AML-193 (cell line): ENCODE measurements at regions not wholly inside any gene's neighbourhood (a gene's known extent, or its start where the extent isn't known, plus 50 kb on each side); places are given as distances from the start of the nearest gene placed in this dataset.
"Not testable (repeated sequence)": the region's sequence is repeated elsewhere in the genome, so short reads cannot be mapped to it uniquely, and the experiment has no call there.

ENCODE experiments used
- DNase-seq, 2 experiments: peaks; one replicate each; lab custom pipeline; 2025; lab: John Stamatoyannopoulos, UW

DNA sequence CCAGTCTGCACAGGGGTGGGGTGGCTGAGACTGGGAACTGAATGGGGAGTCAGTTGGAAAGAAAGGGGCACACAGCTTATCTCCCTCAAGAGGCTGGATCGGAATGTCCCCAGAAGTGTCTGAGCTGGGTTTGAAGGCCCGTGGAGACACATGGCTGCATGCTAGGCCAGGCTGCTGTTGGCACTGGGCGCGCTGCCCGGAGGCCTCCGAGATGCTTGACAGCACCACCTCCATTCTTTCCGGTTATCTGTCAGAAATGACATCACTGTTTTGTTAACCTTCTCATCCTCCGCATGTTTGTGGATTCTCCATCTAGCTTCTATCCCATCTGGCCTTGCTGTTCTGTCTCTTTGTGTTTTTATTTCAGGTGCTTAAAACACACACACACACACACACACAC is 85.5 kb downstream of the APIP start:
- DNase-seq, result no peak

DNA sequence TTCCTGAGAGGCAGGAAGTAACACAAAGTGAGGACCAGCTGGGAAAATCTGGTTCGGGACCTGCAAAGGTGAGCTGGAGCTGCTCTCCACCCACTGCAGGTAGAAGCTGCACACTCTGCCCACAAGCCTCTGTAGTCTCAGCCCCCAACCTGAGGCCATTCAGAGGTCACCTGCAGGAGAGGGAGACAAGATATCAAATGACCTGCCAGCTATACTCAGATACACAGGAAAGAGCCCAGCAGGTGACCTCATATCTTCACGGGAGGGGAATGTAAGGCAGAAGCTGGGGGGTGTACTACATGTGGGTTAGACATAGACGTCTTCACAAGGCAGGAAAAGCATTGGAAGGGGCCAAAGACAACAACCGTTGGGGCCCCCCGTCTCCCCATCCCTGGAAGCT is 86.1 kb downstream of the APIP start:
- no peak for DNase-seq

DNA sequence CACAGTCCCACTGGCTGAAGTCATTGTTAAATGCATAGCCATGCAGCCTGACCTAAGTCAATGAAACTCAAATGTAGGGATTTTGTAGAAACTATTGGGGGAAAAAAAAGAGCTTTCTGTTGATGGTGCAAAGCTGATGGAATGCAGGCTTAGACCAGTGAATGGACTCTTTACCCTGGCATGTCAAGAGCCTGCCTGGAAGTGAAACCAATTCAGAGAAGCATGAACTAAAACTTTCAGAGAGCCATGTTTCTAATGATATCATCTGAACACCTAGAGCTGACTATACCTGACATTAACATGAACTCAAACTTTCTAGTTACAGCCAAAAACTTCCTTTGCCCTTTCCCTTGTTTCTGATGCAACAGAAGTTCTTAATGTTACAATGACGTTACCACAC is 89.0 kb downstream of the APIP start:
- DNase-seq, result no peak

DNA sequence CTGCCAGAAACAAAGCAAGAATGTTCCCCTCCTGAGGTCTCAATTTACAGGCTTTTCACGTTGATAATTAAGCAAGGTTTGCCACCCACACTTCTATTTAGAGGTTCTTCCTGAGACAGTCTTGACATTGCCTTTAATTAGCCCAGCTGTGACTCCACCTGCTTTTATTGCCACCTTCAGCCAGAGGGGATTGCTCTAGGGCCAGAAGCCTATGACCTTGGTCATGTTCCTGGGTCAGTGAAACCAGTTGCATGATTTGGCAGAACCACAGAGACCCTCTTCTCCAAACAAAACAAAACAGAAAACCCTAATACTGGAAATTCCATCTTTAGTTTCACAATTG is 89.8 kb downstream of the APIP start:
- no peak for DNase-seq

DNA sequence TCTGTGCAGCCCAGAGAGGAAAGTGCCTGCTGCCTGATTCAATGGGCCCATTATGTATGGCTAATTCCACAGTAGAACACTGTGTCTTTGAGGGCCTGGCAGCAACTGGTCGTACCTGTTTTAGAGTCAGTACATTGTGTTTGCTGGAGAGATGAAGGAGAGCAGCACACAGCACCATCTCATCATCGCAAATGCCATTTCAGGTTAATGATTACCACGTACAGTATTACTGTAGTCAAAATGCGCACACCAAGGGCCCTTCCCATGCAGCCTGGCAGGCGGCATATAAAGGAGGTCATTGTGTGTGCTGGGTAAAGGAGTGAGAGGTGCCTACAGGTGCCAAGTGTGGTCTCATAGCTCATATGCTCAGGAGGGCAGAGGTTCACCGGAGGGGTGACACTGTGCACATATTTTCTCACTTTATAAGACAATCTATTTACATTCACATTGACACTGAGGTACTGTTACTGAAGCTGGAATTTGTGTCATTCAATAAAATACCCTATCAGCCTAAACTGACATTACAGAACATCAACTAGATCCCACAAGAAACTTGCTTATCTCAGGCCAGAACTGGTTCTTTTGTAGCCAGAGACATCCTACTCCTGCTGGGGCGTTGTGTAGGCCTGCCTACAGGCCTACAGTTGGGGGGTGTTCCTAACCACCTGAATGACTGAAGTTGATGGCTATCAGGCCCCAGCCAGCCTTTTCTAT is 90.4 kb downstream of the APIP start:
- DNase-seq, result no peak

DNA sequence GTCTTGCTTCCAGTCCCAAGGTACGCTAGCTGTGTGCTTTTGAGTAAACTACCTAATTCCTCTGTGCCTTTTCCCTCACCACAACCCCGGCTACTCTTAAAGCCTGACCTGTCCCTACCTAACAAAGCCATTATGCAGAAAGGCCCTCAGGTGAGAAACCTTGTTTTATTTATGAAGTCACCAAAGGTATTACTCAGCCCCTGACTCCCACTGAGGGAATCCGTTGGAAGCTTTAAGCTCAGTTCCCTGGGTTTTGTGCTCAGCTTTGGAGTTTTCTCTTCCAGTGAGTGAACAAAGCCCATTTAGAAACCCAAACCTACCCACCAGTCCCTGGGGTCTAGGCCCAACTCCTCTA is 90.9 kb downstream of the APIP start:
- no peak for DNase-seq

DNA sequence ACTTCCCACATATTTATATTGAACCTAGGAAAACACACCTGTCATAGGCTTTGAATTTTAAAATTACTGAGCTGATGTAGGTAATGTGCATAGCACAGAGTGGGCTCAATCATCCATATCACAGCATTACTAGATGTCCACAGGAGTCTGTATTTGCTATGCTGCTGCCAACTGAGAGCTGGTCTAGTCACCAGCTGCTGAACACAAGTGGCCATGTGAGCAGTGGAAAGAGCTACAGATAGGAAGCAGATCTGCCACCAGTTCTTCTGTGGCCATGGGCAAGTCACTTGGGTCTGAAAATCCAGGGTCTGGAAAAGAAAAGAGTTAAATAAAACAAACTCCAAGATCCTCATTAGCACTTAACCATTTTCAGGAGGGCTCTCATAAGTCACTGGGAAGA is 91.8 kb downstream of the APIP start:
- DNase-seq, result no peak

DNA sequence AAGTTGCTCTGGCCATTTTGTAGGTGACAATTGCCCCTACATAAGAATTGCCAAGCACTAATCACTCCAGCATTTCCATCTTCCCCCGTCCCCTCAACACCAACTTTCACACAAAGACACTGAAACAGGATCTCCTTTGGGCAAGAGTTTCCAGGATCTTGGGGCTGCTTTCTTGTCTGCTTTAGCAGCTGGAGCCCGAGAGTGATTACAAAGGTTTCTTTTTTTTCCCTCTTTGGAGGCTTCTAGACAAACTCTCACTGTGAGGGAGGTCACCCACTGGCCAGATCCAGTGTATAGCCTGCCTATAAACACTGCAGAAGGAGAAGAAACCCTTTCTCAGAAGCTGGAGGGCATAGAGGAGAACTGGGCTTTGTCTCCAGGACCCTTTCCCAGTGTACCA is 92.5 kb downstream of the APIP start:
- no peak for DNase-seq

DNA sequence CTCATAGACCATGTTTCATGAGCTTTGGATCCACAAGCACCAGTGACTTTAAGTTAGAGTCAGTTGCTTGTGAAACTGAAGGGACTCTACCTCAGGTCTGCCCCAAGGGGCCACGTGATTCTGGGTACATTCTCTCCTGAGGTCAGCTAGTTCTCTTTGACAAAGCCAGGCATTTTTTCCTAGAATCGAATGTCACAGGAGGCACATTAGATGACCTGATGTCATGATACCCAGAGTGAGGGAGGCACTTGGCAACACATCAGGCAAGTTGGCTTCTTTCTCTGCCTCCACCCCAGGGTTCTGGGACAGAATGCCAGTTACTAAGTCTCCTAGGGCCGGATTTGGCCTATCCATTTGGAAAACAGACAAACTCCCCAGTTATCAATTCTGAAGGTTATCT is 93.0 kb downstream of the APIP start:
- no peak for DNase-seq

DNA sequence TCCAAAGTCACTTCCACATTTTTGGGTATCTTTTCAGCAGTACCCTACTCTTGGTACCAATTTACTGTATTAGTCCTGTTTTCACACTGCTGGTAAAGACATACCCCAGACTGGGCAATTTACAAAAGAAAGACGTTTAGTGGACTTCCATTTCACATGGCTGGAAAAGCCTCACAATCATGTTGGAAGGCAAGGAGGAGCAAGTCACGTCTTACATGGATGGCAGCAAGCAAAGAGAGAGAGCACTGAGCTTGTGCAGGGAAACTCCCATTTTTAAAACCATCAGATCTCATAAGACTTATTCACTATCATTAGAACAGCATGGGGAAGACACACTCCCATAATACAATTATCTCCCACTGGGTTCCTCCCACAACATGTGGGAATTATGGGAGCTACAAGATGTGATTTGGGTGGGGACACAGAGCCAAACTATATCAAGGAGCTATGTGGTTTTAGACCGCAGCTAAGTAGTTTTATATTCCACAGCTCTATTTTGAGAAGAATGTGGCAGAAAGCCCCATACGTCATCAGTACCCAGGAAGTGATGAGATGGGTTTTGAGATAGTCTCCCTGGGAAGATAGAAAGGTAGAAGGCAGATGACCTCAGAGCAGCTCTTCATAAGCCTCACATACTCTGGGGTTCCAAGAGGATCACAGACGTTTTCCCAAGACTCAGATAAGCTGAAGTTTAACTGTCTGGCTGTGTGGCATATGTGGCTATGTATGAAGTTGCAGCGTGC is 96.3 kb downstream of the APIP start:
- DNase-seq, result no peak

DNA sequence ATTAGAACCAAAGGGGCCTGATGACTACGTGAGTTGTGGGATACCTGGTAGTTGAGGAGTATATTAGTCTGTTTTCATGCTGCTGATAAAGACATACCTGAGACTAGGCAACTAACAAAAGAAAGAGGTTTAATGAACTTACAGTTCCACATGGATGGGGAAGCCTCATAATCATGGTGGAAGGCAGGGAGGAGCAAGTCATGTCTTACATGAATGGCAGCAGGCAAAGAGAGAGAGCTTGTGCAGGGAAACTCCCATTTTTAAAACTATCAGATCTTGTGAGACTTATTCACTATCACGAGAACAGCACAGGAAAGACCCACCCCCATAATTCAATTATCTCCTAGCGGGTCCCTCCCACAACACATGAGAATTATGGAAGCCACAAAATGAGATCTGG is 98.4 kb downstream of the APIP start:
- DNase-seq, result not testable (repeated sequence)

DNA sequence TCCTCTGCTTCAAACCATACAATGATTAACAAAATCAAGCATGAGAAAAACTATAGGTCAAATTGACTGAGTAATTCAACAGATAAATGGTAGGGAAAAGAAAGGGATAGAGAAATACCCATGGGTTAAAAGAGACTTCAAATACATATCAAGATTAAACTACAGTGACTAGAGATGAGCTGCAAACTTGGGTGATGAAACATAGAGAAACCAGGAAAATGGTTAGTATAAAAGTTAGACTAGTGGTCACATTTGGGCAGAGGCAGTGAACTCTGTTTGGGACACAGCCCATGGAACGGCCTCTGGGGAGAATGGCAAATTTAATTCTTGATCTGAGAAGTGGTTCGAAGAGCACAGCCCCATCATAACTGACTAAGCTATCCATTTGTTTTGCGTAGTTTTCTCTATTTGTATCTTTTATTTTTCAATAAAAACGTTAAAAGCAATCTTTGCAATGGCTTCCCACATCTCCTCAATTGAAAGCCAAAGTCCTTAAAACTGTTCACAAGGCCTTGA is 99.4 kb downstream of the APIP start:
- DNase-seq, result no peak

DNA sequence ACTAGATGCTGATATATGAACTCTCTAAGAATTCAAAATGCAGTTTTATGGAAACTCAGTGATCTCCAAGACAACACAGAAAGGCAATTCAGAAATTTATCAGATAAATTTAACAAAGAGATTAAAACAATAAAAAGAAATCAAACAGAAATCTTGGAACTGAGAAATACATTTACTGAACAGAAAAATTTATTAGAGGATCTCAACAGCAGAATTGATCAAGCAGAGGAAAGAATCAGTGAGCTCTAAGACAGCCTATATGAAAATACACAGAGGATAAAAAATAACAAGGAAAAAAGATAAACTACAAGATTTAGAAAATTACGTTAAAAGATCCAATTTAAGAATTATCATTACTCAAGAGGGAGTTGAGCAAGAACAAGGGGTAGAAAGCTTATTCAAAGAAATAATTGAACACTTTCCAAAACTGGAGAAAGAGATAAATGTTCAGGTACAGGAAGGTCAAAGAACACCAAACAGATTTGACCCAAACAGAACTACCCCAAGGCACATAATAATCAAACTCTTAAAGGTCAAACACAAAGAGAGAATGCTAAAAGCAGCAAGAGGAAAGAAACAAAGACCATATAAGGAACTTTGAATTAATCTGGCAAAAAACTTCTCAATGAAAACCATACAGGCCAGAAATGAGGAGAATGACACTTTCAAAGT is 103.1 kb downstream of the APIP start:
- DNase-seq, result no peak

DNA sequence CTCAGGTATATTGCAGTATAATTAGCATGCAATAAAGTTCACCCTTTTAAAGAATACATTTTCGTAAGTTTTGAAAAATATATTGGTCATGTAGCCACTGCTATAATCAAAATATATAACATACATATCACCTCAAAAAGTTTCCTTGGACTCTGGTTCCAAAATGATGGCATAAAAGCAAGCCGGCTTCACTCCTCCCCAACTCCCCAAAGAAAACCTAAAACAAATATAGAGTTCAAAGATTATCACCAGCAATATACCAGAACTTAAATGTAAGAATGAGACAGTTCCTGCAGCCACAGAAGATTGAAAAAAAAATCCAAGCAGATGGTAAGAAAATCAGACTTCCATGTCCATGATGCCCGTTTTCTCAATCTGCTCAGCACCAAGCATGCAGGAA is 104.3 kb downstream of the APIP start:
- no peak for DNase-seq

DNA sequence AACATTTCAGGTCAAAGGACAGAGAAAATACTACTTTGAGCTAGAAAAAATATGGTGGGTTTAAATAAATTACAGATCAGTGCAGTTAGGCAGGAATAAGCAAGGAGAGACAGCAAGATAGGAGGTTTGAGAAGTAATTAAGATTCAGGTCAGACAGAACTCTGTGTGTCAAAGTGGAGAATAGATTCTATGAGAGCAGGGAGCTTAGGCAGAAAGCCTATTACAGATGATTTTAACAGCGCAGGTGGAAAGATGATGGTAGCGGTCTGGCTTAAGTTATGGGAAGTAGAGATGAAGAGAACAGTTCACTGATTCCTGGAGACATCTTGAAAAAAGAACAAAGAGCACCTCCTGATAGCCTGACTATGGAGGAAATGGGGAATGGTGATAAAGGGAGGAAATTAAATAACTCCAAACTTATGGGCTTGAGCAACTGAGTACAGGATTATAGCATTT is 106.0 kb downstream of the APIP start:
- no peak for DNase-seq

DNA sequence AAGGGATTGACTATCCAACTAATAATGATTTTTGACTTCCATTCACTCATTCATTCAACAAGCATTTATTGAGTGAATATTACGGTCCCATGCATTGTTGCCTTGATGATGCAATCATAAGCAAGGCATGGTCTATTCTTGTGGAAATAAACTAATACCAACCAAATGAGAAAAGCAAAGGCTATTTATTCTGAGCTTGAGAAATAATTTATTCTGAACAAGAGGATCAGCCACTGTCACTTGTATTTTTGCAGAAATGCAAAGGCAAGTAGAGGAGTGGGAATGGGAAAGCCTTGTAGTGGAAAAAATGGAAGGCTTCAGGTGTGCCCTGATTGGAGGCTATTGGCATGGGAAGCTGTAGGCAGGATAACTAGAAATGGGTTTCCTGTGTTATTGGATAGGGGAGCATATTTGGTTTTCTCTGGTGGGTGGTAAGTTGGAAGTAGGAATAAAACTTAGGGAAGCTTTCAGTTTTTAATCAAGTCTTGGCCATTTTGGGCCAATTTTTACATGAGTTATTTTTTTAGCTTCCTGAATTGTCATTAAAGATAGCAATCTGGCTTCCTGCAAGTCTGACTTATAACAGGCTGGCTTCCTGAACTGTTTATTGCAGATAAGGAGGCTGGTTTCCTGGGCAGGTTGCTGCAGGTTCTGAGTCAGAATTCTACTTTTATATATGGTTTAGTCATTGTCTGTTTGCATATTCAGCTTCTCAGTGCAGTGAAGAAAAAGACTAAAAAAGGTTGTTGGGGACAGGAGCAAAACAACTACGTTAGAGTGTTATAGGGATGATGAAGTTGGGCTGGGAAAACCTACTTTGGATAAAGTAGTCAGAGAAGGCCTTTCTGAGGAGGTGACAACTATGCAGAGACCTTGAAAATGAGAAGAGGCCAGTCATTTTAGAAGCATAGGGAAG is 106.7 kb downstream of the APIP start:
- peak in 1 of 2 experiments; percentile 7 for DNase-seq

DNA sequence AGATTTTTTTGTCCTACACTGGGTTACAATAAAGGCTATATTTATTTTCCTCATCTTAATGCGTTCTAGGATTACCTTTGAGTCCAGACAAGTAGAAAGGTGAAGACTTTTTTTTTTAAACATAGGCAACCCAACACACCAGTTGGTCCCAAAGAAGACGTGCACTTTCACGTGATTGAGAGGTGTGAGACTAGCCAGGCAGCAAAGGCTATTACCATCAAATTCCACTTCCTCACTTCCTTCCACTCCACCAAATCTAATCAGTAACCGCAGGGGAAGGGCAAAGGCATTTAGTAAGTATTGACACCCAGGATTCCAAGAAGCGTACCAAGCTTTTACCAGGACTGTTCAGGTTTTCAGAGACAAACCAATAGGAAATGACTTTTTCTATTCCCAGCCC is 109.3 kb downstream of the APIP start:
- DNase-seq, result no peak

DNA sequence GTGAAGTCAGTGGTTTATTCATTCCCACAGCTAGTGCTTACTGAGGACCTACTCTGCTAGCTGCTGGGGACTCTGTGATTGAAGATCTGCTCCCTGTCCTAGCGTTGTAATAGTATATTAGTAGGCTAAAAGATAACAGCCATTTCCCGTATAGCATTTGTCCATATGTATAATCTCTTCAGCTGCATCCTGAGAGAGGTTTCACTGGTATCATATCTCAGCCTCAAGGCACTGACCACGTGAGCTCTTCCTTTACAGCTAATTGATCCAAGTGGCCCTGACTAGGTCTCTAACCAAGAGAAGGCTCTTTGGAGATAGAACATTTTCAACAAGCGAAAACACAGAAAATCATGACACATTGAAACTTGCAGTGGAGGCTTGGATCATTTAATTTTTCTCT is 110.2 kb downstream of the APIP start:
- DNase-seq, result no peak

DNA sequence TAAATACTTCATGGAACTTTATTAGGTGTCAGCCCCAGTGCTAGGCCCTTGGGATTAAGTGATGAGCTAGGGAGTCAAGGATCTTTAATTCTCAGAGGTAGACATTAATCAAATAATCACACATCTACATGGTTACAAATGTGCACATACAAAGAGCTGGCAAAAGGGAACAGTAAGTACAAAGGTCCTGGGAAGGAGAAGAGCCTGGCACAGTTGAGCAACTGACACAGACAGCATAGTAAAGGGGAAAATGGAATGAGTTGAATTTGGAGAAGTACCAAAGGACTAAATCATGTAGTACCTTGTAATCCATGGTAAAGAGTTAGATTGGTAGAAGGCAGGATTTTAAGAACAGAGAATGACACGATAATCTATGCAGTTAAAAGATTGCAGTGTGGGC is 116.3 kb downstream of the APIP start:
- no peak for DNase-seq

DNA sequence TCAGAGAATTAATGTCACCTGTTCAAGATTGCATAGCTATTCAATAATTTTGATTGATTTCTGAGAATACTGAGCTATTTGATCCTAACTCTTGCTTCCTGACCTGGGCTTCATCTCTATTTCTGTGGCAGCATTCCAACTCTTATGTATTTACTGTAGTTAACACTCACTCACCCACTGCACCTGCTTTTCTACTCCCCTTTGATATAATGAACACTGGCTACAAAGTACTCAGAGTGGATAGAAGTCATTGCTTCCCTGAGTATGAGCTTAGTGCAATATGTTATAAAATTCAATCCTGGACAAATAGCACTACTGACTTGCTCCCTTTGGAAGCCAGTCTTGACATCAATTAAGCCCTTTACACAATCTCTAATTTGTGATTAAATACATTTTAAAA is 117.2 kb downstream of the APIP start:
- no peak for DNase-seq

DNA sequence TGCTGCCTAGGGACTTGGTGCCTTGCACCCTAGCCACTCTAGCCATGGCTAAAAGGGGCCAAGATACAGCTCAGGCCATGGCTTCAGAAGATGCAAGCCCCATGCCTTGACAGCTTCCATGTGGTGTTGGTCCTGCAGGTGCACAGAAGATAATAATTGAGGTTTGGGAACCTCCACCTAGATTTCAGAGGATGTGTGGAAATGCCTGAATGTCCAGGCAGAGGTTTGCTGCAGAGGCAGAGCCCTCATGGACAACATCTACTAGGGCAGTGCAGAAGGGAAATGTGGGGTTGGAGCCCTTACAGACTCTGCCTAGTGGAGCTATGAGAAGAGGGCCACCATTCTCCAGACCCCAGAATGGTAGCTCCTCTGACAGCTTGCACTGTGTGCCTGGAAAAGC is 118.7 kb downstream of the APIP start:
- DNase-seq, result not testable (repeated sequence)

DNA sequence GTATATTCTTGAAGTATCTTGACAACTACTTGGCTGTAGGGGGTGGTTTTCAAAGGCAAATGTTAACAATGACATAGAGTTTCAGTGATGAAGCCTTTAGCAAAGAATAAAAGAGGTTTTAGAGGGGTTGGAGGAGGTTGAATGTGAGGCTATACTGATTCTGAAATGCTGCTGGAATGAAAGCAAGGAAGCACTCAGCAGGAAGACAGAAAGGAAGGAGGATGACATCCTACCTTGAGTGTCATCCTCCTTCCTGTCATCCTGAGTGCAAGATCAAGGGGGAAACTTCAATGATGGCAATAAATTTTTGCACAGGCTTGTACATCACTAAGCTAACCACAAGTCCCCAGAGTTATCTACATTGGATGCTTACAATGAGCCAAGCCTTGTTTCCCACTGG is 120.5 kb downstream of the APIP start:
- DNase-seq, result no peak
